ENCODE measurements at regions not wholly inside any gene's neighbourhood (a gene's known extent, or its start where the extent isn't known, plus 50 kb on each side); places are given as distances from the start of the nearest gene placed in this dataset.

- TF ChIP-seq MAFK (IDR thresholded peaks at IDR 0.05; ENCODE audit: low read depth, low read length), result no peak
- TF ChIP-seq CTCF (conservative IDR thresholded peaks at IDR 0.05; ENCODE audit: low read depth, low read length), result no peak
- no peak for TF ChIP-seq BHLHE40 (IDR thresholded peaks at IDR 0.05; ENCODE audit: low read depth, low read length)
- TF ChIP-seq NFE2L2 (IDR thresholded peaks at IDR 0.05; ENCODE audit: low read depth, low read length), result no peak
- TF ChIP-seq CEBPB (IDR thresholded peaks at IDR 0.05; ENCODE audit: low read depth, low read length), result no peak
- TF ChIP-seq RAD21 (IDR thresholded peaks at IDR 0.05; ENCODE audit: low read length), result no peak
- TF ChIP-seq POLR2A (IDR thresholded peaks at IDR 0.05; ENCODE audit: low read depth, low read length), result no peak
- TF ChIP-seq RCOR1 (IDR thresholded peaks at IDR 0.05; ENCODE audit: insufficient replicate concordance, low read length), result no peak
- no peak for TF ChIP-seq SMC3 (IDR thresholded peaks at IDR 0.05; ENCODE audit: low read depth, low read length)
- TF ChIP-seq MAZ (IDR thresholded peaks at IDR 0.05; ENCODE audit: borderline replicate concordance, low read depth, low read length), result no peak
- TF ChIP-seq FOS (IDR thresholded peaks at IDR 0.05; ENCODE audit: low read depth, low read length), result no peak
- TF ChIP-seq RFX5 (IDR thresholded peaks at IDR 0.05; ENCODE audit: low read depth, low read length), result no peak
These were observed 343.5 kb upstream of the RGMA start for GRCh38 chr15:93432474-93432873.
